ENCODE measurements at regions not wholly inside any gene's neighbourhood (a gene's known extent, or its start where the extent isn't known, plus 50 kb on each side); places are given as distances from the start of the nearest gene placed in this dataset.

GRCh38 chr4:170854097-170854496, 764.3 kb upstream of the AADAT start:
- H3K4me3 ChIP-seq (replicated peaks in 1 of 2; ENCODE audit: low read depth in 1 of 2, low read length in 2 of 2), result no peak overlapping the region
- no peak for TF ChIP-seq EGR1 (IDR thresholded peaks at IDR 0.05; ENCODE audit: low read depth)
- no peak for TF ChIP-seq SRF (IDR thresholded peaks at IDR 0.05; ENCODE audit: low read depth)
- TF ChIP-seq ATF3 (IDR thresholded peaks at IDR 0.05), result no peak
- TF ChIP-seq FOSL1 (IDR thresholded peaks at IDR 0.05; ENCODE audit: low read depth), result no peak
- TF ChIP-seq CBX3 (IDR thresholded peaks at IDR 0.05; ENCODE audit: low read depth), result no peak
- TF ChIP-seq EZH2phosphoT487 (IDR thresholded peaks at IDR 0.05; ENCODE audit: borderline replicate concordance), result no peak
- TF ChIP-seq ELF1 (IDR thresholded peaks at IDR 0.05; ENCODE audit: borderline replicate concordance, low read depth), result no peak
- TF ChIP-seq SP1 (IDR thresholded peaks at IDR 0.05; ENCODE audit: low read depth), result no peak
- no peak for TF ChIP-seq EZH2 (IDR thresholded peaks at IDR 0.05)
- no peak for TF ChIP-seq POLR2AphosphoS5 (IDR thresholded peaks at IDR 0.05; ENCODE audit: low read depth, low read length)
- TF ChIP-seq YY1 (IDR thresholded peaks at IDR 0.05; ENCODE audit: extremely low read depth, insufficient replicate concordance, low read depth, low read length), result no peak
- no peak for TF ChIP-seq TCF7L2 (IDR thresholded peaks at IDR 0.05; ENCODE audit: borderline replicate concordance, extremely low read depth, insufficient read depth, insufficient read length)
- TF ChIP-seq CEBPB (IDR thresholded peaks at IDR 0.05; ENCODE audit: low read depth), result no peak
- TF ChIP-seq ZFX (IDR thresholded peaks at IDR 0.05), result no peak
- TF ChIP-seq ZBTB33 (IDR thresholded peaks at IDR 0.05; ENCODE audit: extremely low read depth, insufficient replicate concordance, low read length), result no peak
- ChIA-PET CTCF (interaction anchor here (0.6 to 1.6 kb wide), 17 partner anchors 8 to 594 kb away, joined by 3 to 12 read pairs (median 4); no protein-coding TSS in a partner anchor), POLR2A (no interaction called here), RAD21 (ENCODE audit: low non-redundant PET in 1 of 2, low total read pairs in 2 of 2, uncharacterized antibody in 2 of 2, unreplicated experiment in 2 of 2) (interaction anchor here in 1 of 2 experiments (0.6 to 1.6 kb wide), 2 partner anchors 264 to 1068 kb away, joined by 3 to 6 read pairs; no protein-coding TSS in a partner anchor)
- H3K9me3 ChIP-seq (ENCODE audit: control insufficient read depth in 1 of 2, insufficient read depth in 1 of 2, low read depth in 1 of 2, low read length in 2 of 2), result no peaks in the 10 kb centered on the region
- intact Hi-C loops (cut with micrococcal nuclease), result loop anchor here (10.0 kb wide), 3 partner anchors 449 to 1351 kb away; no protein-coding TSS in a partner anchor
- H3K9me2 ChIP-seq (ENCODE audit: insufficient read depth), result no peaks in the 10 kb centered on the region
- H4K20me1 ChIP-seq (ENCODE audit: insufficient read depth), result no peaks in the 10 kb centered on the region
- ATAC-seq (no peak), DNase-seq (ENCODE audit: low read depth, low spot score) (no peak)
- H3K4me2 ChIP-seq (ENCODE audit: low read length), result no peak overlapping the region
- no peaks in the 10 kb centered on the region for H3K27me3 ChIP-seq (ENCODE audit: insufficient read depth, low read length)
- H3K9ac ChIP-seq (ENCODE audit: low read length), result no peak overlapping the region
- no peaks in the 10 kb centered on the region for H3K36me3 ChIP-seq (ENCODE audit: control insufficient read depth in 1 of 2, insufficient read depth in 2 of 2, low read length in 2 of 2)
- no peaks in the 10 kb centered on the region for H3K79me2 ChIP-seq (ENCODE audit: insufficient read depth, low read length)
- BruUV-seq (replicated peaks), result no TSS peak
- no peak overlapping the region for H3K27ac ChIP-seq (ENCODE audit: low read depth, low read length)
- no peaks in the 10 kb centered on the region for H3K4me1 ChIP-seq (ENCODE audit: control insufficient read depth in 1 of 2, insufficient read depth in 2 of 2, low read length in 2 of 2)
- H2AFZ ChIP-seq (ENCODE audit: low read depth, low read length, poor library complexity, severe bottlenecking), result peak overlapping the region; percentile 36
